M059J (cell line): ENCODE measurements at regions not wholly inside any gene's neighbourhood (a gene's known extent, or its start where the extent isn't known, plus 50 kb on each side); places are given as distances from the start of the nearest gene placed in this dataset.

Experiments used
- DNase-seq: peaks from one replicate; pipeline ENCODE4 v3.0.0-alpha.2; 2012; ENCODE audit warnings: low read depth

GRCh38 chr10:44818701-44819127 lies 92.4 kb upstream of the TMEM72 start:
- DNase-seq, result no peak

DNA sequence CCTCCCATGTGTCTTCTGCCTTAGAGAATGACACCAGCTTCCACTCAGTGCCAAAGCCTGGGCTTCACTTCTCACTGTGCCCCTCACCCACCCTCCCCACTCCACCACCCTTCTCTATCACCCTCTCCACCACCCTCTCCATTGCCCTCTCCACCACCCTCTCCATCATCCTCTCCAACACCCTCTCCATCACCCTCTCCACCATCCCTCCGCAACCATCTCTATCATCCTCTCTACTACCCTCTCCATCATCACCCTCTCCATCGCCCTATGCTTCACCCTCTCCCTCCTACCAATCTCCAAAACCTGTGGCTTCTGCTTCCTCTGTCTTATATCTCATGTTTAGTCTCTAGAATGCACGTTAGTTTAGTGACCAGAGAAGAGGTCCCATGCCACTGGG lies 91.0 kb upstream of the TMEM72 start:
- no peak for DNase-seq

GRCh38 chr10:44821290-44821689 lies 89.8 kb upstream of the TMEM72 start:
- DNase-seq, result no peak

DNA sequence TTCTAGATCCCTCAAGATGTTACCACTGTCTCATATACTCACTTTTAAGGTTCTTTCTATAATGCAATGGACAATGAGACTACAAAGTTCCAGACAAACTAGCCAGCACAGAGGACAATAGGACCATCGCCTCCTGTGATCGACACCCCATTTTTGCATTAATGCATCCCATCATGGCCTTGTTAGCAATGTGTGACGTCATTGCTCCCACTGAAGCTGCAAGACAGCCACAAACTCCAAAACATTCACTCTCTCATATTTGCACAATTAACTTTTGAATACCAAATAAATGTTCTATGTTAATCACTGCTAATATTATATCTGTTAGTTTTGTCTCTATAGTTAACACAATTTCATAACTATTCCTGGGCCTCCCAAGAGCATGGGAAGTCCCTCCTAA lies 88.8 kb upstream of the TMEM72 start:
- DNase-seq, result no peak

DNA sequence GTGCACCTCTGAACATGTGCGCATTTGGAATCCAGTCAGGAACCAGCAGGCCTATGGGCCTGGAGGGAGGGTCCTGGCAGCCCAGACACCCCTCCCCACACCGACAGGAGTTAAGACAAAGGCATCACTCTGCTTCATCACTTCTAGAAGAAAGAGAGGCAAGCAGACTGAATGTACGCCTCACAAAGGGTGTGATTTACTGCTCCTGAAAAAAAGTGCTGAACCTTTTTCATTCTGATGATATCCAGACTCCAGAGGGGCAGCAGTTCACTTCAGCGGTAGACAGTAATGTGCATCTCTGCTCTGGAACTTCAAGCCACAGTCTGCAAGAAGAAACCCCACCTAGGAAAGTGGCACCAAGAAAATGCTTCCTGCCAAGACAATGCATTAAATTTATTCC lies 88.2 kb upstream of the TMEM72 start:
- DNase-seq, result no peak

GRCh38 chr10:44824607-44825006 lies 86.5 kb upstream of the TMEM72 start:
- DNase-seq, result peak; percentile 28

- DNase-seq, result no peak
These were observed 83.6 kb upstream of the TMEM72 start for GRCh38 chr10:44827431-44828006.

DNA sequence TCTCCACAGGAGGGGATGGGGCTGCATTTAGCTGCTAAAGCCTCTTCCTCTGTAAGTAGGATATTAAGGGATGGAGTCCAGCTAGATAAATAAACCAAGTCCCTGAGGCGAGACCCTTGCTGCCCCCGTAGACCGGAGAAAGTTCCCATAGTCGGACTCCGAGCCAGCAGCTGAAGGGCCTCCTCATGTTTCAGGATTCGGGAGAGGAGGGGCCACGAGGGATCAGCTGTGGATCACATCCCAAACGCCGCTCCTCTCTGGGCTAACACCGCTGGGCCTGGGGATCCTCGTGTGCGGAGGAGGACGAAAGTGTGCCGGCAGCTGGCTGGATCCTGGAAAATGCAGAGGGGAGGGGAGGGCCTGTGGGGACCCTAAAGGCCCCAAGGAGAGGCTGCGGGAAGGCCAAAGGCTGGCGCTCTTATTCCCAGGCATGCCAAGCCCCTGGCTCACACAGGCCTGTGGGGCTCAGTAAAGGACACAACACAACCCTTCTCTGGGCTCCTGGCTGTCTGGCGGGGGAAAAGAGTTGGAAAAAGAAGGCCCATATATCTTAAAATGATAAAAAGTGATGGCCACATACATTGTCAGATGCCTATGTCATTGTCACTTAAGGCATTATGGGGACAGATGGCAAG lies 82.5 kb upstream of the TMEM72 start:
- DNase-seq, result no peak

- no peak for DNase-seq
These were observed 81.7 kb upstream of the TMEM72 start for GRCh38 chr10:44829426-44829825.

GRCh38 chr10:44830022-44830421 lies 81.1 kb upstream of the TMEM72 start:
- peak; percentile 79 for DNase-seq

- DNase-seq, result no peak
These were observed 79.6 kb upstream of the TMEM72 start for GRCh38 chr10:44831581-44831980.

DNA sequence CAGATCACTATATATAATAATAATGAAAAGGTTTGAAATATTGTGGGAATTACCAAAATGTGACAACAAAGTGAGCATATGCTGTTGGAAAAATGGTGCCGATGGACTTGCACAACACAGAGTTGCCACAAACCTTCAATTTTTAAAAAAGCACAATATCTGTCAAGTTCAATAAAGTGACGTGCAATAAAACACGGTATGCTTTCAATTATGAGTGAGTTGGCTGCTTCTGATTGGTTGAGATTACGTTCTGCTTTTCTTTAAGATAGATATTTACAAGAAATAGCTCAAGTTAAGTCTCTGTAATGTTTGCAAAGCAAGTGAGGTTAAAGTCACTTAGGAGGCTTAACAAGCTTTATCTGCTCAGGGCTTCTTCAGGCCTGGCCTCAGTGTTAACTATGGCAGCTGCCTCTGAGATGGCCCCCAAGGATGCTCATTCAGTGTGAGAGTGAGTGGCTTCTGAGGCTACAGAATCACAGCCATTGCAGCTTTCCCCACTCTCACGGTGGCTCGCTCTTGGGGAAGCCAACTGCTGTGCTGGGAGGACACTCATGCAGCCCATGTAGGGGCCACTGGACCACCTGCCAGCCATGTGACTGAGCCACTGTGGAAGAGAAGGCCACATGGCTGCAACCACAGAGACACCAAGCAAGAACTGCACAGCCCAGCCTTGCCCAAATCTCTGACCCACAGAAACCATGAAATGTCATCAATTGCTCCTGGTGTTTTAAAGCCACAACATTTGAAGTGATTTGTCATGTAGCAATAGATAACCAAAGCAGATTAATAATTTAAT lies 78.3 kb upstream of the TMEM72 start:
- no peak for DNase-seq

- DNase-seq, result no peak
These were observed 77.0 kb upstream of the TMEM72 start for GRCh38 chr10:44834131-44834530.

DNA sequence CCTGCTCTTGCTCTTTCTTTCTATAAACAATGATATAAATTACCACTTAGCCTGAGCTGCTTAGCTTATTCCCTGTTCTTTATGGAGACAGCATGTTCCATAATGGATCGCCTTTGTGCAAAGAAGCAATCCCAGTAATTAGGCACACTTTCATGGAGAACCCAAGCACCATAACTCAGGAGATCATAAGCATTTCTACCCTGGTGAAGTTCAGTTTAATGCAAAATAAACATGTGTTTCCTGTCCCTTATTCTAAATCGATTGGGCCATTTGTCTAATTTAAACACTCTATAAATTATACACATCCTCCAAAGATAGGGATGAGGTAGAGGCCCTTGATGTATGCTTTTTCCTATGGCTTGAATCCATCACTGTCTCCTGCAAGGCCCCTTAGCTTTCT lies 75.8 kb upstream of the TMEM72 start:
- DNase-seq, result no peak

DNA sequence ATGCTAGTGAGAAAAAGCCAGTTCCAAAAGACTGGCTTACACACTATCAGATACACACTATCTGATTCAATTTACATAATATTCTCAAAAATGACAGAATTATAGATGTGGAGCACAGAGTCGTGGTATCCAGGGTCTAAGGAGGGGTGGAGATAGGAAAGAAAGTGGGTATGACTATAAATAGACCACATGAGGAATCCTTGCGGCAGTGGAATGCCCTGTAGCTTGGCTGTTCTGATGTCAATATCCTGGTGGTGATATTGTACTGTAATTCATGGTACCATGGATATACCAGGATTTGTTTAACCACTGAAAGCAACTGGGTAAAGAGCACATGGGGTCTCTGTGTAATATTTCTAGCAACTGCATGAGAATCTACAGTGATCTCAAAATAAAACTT lies 67.7 kb upstream of the TMEM72 start:
- no peak for DNase-seq

DNA sequence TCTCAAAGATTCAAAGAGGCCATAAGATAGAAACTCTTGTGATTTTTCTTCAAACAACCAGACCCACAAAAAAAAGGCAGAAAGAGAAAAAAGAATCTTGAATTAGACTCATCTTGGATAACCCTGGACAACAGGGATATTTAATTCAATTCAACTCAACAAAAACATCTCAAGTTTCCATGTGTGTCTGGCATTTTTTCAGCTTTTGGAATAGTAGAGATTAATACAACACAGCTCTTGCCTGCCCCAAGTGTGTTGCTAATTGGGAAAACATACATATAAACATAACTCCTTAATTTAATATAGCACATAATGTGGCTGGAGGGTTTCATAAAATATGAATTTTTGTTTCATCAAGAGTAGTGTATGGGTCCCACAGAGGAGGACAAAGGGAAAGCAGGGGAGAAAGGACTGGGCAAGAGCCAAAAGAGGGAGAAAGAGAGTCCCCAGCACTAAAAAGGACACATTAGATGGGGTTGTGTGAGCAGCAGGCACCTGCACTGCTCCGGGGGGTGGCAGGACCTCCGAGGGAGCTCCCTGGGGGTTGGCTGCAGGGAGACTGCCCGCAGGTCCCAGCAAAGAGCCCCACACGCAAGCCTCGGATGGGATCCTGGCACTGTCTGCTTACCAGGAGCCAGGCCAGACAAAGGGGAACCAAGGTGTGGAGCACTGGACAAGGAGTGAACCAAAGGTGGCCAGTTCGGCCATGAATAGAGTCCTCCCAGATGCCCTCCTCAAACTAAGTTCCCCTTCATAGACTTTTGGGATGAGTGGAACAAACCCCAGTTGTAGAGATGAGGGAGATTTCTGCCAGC lies 65.6 kb upstream of the TMEM72 start:
- peak; percentile 32 for DNase-seq

GRCh38 chr10:44847110-44847509 lies 64.0 kb upstream of the TMEM72 start:
- no peak for DNase-seq

- DNase-seq, result no peak
These were observed 62.9 kb upstream of the TMEM72 start for GRCh38 chr10:44848211-44848610.

DNA sequence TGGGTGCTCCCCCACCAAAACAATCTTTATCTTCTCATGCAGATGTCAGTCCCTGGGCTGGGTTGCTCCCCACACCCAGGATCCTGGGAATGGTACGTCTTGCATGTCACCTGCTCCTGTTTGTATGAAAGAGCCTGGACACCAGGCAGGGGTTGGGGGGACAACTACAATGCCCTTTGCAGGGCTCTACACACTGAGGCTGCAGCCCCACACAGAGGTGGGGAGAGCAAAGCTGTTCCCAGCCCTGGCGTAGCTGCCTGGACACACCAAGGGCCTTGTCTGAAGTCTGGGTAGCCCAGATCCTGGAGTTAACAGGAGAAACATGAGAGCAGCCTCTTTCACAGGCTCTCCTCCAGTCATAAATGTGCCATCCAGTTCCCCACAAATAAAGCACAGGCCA lies 61.2 kb upstream of the TMEM72 start:
- DNase-seq, result no peak

GRCh38 chr10:44850356-44850934 lies 60.7 kb upstream of the TMEM72 start:
- peak; percentile 55 for DNase-seq

DNA sequence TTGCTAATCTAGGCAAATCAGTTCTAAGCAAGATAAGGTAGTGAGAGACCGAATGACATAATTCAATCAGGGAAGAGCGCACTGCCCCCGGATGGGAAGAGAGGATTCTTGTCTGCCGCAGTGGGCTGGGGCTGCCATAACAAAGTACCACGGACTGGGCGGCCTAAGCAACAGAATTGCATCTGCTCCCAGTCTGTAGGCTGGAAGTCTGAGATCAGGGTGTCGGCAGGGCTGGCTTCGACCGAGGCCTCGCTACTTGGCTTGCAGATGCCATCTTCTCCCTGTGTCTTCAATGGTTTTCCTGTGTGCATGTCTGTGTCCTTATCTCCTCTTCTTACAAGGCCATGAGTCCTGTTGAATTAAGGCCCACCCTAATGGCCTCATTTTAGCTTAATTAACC lies 59.7 kb upstream of the TMEM72 start:
- DNase-seq, result no peak

- DNase-seq, result no peak
These were observed 59.3 kb upstream of the TMEM72 start for GRCh38 chr10:44851881-44852280.
